GM18861 (cell line): ENCODE measurements at regions not wholly inside any gene's neighbourhood (a gene's known extent, or its start where the extent isn't known, plus 50 kb on each side); places are given as distances from the start of the nearest gene placed in this dataset.
"Not testable (repeated sequence)": the region's sequence is repeated elsewhere in the genome, so short reads cannot be mapped to it uniquely, and the experiment has no call there.

Experiments
- ATAC-seq: cut with Tn5 transposase; IDR thresholded peaks from one replicate; pipeline ENCODE4 v1.9.1; 2021; ENCODE audit not compliant: unreplicated experiment

DNA sequence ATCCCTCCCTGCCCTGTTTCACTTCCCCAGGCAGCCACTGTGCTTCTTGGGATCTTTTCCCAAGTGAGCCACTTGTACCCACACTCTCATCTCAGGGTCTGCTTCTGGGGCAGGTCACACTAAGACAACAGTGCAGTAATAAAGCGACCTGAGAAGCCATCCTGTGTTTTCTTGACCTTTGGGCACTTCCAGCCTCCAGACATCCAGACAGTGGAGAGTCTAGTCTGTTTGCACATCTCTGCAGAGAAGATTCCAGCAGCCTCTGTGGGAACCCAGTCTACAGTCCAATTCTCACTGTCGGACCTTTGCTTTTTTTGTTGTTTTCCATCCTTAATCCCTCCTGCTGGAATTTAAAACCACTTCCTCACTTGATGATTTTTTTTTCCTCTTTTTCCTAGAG, 50.3 kb upstream of the ATP6AP2 start:
- no peak for ATAC-seq

DNA sequence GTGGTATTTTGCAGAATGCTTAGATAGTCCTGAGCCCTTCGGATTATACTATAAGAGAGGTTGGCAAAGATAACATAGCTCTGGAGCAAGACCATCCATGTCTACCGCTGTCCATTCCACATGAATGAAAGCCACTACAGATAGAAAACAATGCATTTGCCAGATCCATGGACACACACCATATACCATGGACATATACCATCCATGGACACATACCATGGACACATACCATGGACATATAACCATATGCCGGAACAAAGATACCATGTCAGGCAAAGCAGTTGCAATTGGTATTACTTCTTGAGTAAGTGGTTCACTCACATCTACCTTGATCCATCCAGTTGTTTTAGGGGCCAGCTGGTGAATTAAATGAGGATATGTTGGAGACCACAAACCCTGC, 53.2 kb upstream of the ATP6AP2 start:
- ATAC-seq: no peak

DNA sequence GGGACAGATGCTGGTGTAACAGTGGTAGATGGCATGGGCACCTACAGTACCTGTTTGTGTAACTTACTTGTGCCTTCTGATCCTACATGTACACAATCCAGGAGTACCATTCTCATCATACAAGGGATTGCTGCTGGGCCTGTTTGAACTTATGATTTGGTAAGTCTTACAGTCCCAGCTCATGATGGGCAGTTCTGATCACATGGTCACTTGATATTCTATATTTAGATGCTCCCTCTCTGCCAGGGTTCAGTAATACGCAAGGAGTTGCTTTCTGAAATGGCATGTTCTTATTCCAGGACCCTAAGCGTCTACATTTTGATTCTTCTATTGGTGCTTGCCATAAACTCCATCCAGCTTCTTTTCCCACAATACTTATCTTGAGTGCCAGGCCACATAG, 54.4 kb upstream of the ATP6AP2 start:
- ATAC-seq: no peak

DNA sequence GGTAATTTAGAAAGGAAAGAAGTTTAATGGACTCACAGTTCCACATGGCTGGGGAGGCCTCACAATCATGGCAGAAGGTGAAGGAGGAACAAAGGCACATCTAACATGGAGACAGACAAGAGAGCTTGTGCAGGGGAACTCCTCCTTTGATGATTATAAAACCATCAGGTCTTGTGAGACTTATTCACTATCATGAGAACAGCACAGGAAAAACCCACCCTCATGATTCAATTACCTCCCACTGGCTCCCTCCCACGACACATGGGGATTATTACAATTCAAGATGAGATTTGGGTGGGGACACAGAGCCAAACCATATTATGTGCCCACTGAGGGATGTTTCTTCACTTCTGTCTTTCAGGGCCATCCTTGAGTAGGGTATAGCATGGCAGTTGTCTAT, 54.9 kb upstream of the ATP6AP2 start:
- not testable (repeated sequence) for ATAC-seq

DNA sequence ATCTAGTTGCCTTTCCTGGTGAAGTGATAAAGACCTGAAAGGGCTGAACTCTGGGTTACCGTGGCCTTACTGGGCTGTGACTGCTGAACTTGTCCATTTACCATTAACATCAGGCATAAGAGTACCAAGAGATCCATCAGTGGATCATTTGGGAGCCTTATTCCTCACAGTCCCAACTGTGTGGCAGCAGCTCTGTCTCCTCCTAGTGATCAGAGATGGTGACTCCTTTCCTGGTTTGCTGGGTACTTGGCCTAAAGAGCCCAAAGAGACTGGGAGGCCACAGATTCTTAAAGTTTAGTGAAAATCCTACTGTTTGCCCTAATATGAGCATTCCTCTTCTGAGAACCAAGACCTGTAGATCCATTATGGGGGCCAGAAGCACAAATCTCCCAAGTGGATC, 56.3 kb upstream of the ATP6AP2 start:
- no peak for ATAC-seq

- no peak for ATAC-seq
Measured at GRCh38 chrX:40523852-40524251, 56.9 kb upstream of the ATP6AP2 start.

GRCh38 chrX:40521868-40522450, 58.8 kb upstream of the ATP6AP2 start:
- ATAC-seq: no peak

- ATAC-seq: no peak
Measured at GRCh38 chrX:40514376-40514775, 66.4 kb upstream of the ATP6AP2 start.

DNA sequence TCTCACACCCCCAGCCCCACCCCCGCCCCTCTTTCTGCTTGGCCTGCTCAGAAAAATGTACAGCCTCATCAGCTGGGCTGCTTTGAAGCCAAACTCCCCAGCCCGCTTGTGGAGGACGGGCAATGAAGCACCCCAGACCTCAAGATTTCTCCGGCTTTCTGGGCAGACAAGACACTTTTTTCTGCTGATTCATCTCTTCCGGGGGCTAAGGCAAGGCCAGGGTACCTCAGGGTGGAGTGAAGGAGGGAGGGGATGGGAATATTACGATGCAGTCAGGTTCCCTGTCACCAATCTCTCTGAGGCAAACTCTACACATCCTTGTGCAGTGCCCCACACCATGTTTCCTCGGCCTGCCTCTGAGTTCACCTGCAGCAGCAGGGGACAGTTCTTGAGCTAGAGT, 66.9 kb upstream of the ATP6AP2 start:
- ATAC-seq: no peak

- ATAC-seq: no peak
Measured at GRCh38 chrX:40513012-40513411, 67.8 kb upstream of the ATP6AP2 start.

DNA sequence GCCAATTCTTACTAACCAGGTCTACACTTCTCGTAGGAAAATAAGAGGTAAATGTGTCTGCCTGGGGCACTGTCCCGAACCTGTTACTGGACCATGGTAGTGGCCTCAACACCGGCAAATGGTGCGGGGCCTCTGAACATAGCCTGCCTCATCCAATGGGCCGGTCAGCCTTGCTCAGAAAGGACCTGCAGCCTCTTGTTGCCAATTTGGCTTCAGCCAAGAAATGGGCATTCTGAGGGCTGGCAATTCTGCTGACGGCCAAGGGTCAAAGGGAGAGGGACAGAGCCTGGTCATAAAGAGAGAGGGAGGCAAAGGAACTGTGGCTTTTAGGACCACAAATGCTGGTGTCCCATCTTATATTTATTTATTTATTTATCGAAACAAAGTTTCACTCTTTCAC, 69.5 kb upstream of the ATP6AP2 start:
- ATAC-seq: no peak

GRCh38 chrX:40508560-40508959, 72.2 kb upstream of the ATP6AP2 start:
- no peak for ATAC-seq

GRCh38 chrX:40506201-40506985, 74.4 kb upstream of the ATP6AP2 start:
- no peak for ATAC-seq

DNA sequence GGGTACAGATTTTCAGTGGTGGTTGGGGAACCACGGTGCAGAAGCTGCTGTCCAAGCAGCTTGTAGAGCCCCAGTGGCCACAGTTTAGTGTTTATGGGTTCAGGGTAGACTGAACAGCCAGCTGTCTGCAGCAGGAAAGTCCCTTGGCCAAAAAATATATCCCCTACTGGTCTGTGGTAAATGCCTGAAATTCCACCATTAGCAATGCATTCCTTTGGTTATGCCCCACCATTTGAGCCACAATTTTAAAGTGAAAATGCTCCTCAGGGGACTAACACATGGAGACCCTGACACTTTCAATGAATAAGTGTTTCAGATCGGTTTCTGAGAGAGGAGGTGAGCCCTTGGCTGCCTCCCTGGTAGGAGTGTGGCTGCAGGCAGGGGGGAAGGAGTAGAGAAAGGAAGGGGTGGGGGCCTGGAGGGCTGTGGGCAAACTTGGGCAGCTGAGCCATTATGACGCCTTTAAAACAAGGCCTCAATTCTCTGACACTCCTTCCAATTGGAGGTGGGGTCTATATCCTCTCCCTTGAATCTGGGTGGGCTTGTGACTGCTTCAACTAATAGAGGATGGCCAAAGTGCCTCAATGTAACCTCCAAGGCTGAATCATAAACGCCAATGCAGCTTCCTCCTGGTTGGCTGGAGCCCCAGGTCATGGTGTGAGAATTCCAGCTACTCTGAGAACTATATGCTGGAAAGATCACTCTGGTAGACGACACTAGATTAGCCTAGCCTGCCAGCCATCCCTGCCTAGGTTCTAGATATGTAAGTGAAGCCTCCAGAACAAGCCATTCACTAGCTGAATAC, 75.8 kb upstream of the ATP6AP2 start:
- ATAC-seq: no peak

- ATAC-seq: no peak
Measured at GRCh38 chrX:40503094-40503493, 77.7 kb upstream of the ATP6AP2 start.

- ATAC-seq: no peak
Measured at GRCh38 chrX:40502688-40503087, 78.1 kb upstream of the ATP6AP2 start.

- ATAC-seq: no peak
Measured at GRCh38 chrX:40501164-40501855, 79.5 kb upstream of the ATP6AP2 start.

DNA sequence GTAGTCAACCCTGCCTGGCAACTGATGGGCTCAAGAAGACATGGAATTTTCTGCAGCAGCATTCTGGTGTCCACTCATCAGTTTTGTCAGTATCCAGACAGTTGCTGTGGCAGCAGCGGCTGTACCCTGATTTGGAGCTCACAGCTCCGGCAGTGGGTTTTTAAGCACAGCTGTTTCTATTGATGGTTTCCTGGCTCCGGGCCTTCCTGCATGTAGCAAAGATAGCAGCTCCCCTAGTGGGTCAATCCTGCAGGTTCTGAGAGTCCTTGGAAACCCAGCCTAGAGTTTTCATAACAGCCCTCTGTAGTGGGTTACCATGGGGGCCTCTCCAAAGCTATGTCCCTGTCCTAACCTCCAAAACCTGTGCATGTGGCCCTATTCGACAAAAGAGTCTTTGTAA, 84.0 kb upstream of the ATP6AP2 start:
- ATAC-seq: no peak

DNA sequence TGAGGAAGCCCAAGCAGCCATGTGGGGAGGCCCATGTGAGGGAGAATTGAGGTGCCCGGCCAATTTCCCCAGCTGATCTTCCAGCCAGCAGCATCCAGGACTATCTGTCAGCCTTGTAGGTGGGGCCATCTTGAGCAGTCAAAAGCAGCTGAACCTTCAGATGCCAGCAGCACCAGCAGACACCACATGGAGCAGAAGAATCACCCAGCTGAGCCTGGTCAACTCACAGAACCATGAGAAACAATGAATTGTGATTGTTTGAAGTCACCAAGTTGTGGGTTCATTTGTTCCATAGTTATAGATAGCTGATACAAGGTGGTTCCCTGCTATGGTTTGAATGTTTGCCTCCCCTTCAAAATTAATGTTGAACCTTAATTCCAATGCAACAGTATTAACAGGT, 85.1 kb upstream of the ATP6AP2 start:
- ATAC-seq: no peak

GRCh38 chrX:40494005-40494404, 86.8 kb upstream of the ATP6AP2 start:
- no peak for ATAC-seq

DNA sequence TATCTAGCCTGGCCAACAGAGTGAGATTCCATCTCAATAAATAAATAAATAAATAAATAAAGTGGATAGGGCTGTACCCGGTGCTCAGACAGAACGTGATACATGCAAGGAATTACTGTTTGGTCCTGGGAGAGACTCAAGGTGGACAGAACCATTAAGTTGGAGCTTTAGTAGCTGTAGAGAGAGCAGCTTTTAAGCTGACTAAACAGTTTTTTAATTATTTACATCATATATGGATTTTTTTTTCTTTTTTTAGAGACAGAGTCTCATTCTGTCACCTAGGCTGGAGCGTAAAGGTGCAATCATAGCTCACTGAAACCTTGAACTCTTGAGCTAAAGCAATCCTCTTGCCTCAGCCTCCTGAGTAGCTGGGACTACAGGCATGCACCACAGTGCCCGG, 92.5 kb upstream of the ATP6AP2 start:
- no peak for ATAC-seq
